GM18498 (cell line): ENCODE measurements at regions not wholly inside any gene's neighbourhood (a gene's known extent, or its start where the extent isn't known, plus 50 kb on each side); places are given as distances from the start of the nearest gene placed in this dataset.
A peak's percentile ranks its signal among the peaks of the same experiment; 100 is the strongest.
"Not testable (repeated sequence)": the region's sequence is repeated elsewhere in the genome, so short reads cannot be mapped to it uniquely, and the experiment has no call there.

ENCODE experiments used
- ATAC-seq: cut with Tn5 transposase; IDR thresholded peaks from one replicate; pipeline ENCODE4 v1.9.1; 2021; ENCODE audit warnings: mild to moderate bottlenecking, moderate library complexity; ENCODE audit not compliant: unreplicated experiment

DNA sequence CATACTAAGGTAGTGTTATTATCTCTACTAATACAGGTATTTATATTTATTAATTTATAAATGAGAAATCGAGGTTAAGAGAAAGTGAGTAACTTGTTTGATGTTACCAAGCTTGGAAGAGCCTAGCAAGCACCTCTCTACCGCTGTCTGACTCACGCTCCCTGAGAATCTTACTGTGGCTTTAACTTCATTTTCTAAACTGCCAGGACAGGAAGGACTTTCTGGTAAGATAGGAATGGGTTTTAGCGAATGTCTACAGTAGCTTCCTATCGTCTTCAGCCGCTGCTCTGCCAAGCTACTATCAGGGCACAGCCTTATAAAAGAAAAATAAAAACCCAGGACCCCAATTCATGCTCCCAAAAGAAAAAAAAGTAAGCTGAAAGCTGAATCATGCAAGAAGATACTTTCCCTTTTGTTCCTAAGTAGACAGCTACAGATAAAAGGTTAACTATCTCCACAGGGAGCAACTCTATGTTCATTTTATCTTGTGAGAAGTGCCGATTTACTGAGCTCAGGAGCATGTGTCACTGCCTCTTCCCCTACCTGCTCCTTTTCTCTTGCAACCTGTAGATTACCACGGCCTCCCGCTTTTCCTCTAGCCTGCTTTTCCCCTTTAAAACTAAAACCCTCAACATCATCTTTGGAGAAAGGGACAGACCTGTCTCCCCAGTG is 60.2 kb downstream of the THNSL1 start:
- ATAC-seq: no peak

DNA sequence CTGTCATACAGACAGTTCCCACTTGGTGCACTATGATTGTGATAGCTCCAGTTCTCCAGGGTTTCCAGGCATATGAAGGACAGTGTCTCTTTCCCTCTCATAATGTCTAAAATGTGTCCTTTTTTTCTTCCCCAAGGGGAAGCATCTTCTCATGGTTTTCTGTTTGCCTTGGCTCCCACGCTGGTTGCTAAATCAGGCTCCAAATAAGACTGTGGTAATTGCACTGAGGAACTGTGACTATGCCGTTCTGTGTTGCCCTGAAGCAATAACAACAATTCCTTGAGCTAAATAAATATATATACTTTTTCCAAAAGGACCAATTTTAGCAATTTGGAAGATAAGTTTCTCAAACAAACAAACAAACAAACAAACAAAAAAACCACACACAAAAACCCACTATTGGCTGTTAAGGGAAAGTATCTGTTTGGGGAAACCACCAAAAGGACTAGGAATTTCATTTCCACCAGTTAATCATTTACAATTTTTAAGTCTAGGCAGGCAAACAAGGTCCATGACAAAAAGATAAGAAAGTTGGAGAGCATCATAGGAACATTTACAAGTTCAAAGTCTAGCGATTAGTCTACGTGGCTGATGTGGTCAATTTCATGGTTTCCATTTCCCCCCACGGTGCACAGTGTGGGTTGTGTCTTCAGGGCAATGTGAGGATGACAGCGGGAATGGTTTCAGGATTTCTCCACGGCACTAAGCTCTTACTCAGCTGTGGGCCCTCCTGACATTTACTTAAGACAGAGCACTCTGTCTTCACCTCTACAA is 62.4 kb downstream of the THNSL1 start:
- no peak for ATAC-seq

DNA sequence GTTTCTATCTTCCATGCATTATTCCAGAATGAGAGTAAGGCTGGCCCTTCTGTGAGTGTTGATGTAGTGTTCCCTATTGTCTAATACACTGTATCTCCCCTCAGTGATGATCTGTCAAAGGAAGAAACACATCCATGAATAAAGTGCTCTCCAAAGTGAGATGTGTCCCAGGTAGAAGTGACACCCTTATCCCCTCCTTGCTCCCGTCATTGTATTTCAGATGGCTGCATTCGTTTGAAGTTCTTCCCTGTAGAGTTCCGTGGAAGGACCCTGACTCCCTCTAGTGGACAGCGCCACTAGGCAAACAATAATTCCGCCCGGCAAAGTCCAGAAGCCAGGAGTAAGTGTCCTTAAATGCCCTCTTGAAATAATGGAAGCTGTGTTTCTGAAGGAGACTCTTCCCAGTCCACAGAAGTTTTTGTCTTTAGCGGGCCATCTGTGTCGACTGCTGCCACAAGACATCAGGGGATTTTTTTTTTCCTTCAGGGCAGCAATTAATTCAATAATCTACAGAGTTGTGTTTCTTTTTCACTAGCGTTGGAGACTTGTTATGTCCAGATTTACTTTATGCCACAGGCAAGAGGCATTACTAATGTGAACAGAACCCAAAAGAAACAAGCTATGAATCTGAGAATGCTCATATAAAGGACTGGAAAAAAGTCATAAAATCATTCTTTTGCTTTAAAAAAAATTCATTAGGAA is 64.6 kb downstream of the THNSL1 start:
- ATAC-seq: peak; percentile 90

- no peak for ATAC-seq
These were observed 66.1 kb downstream of the THNSL1 start for GRCh38 chr10:25082276-25083204.

DNA sequence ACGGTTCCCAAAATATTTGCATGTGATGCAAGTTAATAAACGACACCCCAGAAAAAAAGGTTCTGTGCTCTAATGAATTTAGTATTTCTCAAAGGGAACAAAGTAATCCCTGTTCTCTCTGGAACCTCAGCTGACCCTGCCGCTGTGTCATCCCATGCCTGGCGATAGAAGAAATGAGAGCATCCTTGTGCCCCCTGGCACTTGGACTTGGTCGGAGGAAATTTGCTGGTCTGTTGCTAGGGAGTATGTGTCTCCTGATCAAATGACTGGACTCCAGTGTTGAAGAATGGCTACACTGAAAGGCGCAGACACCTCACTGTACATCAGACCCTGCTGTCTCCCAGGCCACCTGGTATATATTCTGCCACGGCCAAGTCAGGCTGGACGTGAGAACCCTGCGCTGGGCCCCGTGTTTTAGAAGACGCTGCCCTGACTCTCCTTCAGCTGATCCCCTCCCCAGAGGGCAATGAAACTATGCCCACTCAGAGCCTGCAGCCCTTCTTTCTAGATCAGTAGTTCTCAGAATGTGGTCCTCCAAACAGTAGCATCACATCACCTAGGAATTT is 67.2 kb downstream of the THNSL1 start:
- no peak for ATAC-seq

DNA sequence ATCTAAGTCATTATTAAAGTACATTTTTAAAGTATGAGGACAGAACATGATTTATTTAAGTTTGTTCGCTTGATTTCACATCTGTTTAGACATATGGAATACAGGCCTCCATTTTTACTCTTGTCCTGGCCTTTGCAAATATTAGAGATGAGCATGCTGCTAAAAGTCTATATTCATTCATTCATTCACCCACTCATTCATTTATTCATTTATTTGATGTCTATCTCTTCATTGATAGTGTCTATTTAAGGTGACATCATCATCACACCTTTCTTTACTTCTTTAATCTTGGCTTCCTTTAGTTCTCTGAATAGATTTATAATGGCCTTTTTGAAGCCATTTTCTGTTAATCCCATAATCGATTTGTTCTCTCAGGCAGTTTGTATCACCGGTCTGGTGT is 68.0 kb downstream of the THNSL1 start:
- ATAC-seq: no peak

DNA sequence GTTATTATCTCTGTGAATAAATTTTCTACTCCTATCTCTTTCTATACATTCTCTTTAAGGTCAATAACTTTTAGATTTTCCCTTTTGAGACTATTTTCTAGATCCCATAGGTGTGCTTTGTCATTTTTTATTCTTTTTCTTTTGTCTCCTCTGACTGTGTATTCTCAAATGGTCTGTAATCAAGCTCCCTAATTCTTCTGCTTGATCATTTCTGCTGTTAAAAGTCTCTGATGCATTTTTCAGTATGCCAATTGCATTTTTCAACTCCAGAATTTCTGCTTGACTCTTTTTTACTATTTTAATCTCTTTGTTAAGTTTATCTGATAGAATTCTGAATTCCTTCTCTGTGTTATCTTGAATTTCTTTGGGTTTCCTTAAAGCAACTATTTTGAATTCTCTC is 78.2 kb downstream of the THNSL1 start:
- ATAC-seq: no peak

- no peak for ATAC-seq
These were observed 77.0 kb upstream of the GPR158 start for GRCh38 chr10:25097669-25098411.

GRCh38 chr10:25100141-25100540 is 74.7 kb upstream of the GPR158 start:
- ATAC-seq: no peak

GRCh38 chr10:25101461-25102146 is 73.2 kb upstream of the GPR158 start:
- no peak for ATAC-seq

DNA sequence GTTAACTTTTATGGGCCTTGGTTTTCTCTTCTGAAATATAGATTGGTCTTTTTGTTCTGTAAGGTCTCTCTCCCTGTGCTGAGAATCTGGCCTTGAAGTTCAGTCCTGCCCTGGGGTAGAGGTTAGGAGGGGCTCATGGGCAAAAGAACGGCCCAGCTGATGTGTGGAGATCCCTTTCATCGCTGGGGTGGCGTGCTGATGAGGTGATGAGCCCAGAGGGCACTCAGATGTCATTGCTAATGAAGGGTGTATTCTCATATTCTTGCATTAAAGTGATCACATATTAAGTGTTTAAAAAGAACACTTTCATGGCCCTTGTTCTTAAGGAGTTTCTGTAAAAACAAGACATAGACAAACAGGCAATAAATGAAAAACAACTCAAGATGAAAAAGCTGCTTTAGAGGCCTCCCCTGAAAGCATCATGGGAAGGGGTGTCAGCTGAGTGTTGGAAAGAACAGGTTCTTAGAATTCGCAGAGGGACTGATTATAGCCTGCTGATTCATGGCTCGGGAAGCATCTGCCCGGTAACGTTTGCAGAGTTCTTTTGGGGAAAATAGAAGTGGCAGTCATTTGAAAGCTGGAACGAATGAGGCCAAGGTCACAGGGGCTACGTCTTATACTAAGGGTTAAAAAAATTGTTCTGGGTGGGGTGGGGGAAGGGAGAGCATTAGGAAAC is 72.5 kb upstream of the GPR158 start:
- ATAC-seq: no peak

- no peak for ATAC-seq
These were observed 71.1 kb upstream of the GPR158 start for GRCh38 chr10:25103703-25104102.

- no peak for ATAC-seq
These were observed 70.4 kb upstream of the GPR158 start for GRCh38 chr10:25104441-25104840.

DNA sequence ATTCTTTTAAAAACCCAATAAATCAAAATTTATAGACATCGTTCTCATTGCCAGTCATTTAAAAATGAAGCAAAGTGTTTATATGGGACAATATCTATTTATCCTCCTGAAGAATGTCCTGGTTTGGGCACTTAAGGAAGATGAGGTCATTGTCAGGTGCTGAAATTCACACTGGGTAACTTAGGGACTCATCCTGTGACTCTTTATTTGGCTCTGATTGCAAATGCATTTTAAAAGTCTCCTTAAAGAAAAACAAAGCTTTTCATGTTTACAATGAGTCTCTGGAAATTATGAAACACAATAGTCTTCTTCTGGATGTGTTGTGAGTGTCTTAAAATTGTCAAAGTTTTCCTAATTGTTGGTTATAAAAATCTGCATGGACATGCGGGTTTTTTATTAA is 69.5 kb upstream of the GPR158 start:
- no peak for ATAC-seq

GRCh38 chr10:25105743-25106260 is 69.0 kb upstream of the GPR158 start:
- no peak for ATAC-seq

DNA sequence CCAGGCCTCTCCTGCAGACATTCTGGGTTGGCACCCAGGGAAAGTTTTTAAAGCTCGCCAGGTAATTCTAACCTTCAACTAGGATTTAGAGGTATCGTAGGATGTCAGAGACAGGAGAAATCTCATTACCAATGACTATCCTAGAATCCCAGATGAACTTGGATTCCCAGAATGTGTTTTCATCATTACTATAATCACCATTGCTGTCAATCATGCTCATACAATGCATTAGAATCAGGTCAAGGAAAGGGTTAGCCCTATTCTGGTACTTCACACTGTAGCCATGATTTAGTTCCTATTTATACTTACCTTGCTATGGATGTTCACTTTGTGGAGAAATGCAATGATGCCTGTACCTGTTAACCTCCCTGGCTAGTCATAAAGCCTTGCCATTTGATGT is 67.0 kb upstream of the GPR158 start:
- ATAC-seq: no peak

GRCh38 chr10:25109896-25110295 is 64.9 kb upstream of the GPR158 start:
- ATAC-seq: not testable (repeated sequence)

- no peak for ATAC-seq
These were observed 62.8 kb upstream of the GPR158 start for GRCh38 chr10:25112016-25112415.
